SU-DHL-6 (cell line): ENCODE measurements at regions not wholly inside any gene's neighbourhood (a gene's known extent, or its start where the extent isn't known, plus 50 kb on each side); places are given as distances from the start of the nearest gene placed in this dataset.

Experiments
- H2AFZ ChIP-seq: fragments of 200-600 bp; sonication (generic); 2 replicates; pipeline ENCODE4 v1.6.1; 2014; ENCODE audit warnings: low read depth, mild to moderate bottlenecking, moderate library complexity, mixed read lengths, antibody characterized with exemption, low read length; ENCODE audit not compliant: severe bottlenecking
- H3F3A ChIP-seq: fragments of 200-600 bp; shearing (Covaris generic); 2 replicates; pipeline ENCODE4 v1.6.0; 2016; ENCODE audit warnings: antibody characterized with exemption, mild to moderate bottlenecking; ENCODE audit not compliant: insufficient read depth
- H3K27ac ChIP-seq: fragments of 200-600 bp; sonication (generic); 2 replicates; pipeline ENCODE4 v1.5.1; 2016; ENCODE audit warnings: low read depth, mild to moderate bottlenecking, low read length, moderate library complexity, mixed read lengths
- H3K27me3 ChIP-seq: fragments of 200-600 bp; sonication (generic), shearing (Covaris generic); 2 replicates; pipeline ENCODE4 v1.6.0; 2014; ENCODE audit warnings: mild to moderate bottlenecking, low read length
- H3K36me3 ChIP-seq: fragments of 200-600 bp; sonication (generic); 2 replicates; pipeline ENCODE4 v1.6.1; 2014; ENCODE audit warnings: mild to moderate bottlenecking, low read length, mixed read lengths
- H3K4me2 ChIP-seq: fragments of 300-600, 200-600 bp; shearing (Covaris generic), sonication (generic); 2 replicates; pipeline ENCODE4 v1.6.0; 2014; ENCODE audit warnings: low read length, low read depth, mild to moderate bottlenecking; ENCODE audit not compliant: poor library complexity, severe bottlenecking
- H3K4me3 ChIP-seq: fragments of 200-600 bp; sonication (generic); 2 replicates; pipeline ENCODE4 v1.5.1; 2014; ENCODE audit warnings: antibody characterized with exemption, low read length, mild to moderate bottlenecking, mixed read lengths; ENCODE audit not compliant: insufficient read depth, poor library complexity, severe bottlenecking
- H3K79me2 ChIP-seq: fragments of 200-600 bp; sonication (generic); 2 replicates; pipeline ENCODE4 v1.6.1; 2014; ENCODE audit warnings: mild to moderate bottlenecking, low read length, moderate library complexity; ENCODE audit not compliant: insufficient read depth
- H3K9ac ChIP-seq: fragments of 200-600 bp; sonication (generic); 2 replicates; pipeline ENCODE4 v1.7.0; 2014; ENCODE audit warnings: mild to moderate bottlenecking, low read length
- H3K9me2 ChIP-seq: fragments of 200-600 bp; sonication (generic); replicated peaks from 2 replicates; pipeline ENCODE4 v1.6.1; 2014; ENCODE audit warnings: low read length; ENCODE audit not compliant: insufficient read depth
- H3K9me3 ChIP-seq: fragments of 200-600 bp; sonication (generic); 2 replicates; pipeline ENCODE4 v1.6.1; 2014; ENCODE audit warnings: low read length, mixed read lengths; ENCODE audit not compliant: insufficient read depth
- H4K20me1 ChIP-seq: fragments of 200-600 bp; sonication (generic); 2 replicates; pipeline ENCODE4 v1.6.1; 2014; ENCODE audit warnings: low read depth, mild to moderate bottlenecking, antibody characterized with exemption, low read length, moderate library complexity, mixed read lengths
- CTCF ChIP-seq: fragments of 200-600 bp; sonication (generic); IDR thresholded peaks from one replicate; pipeline ENCODE4 v1.5.1; 2017; ENCODE audit warnings: antibody characterized with exemption, mild to moderate bottlenecking, low read length, moderate library complexity; ENCODE audit not compliant: insufficient read depth, poor library complexity, severe bottlenecking
- EZH2phosphoT487 ChIP-seq: fragments of 200-600 bp; sonication (generic), shearing (Covaris generic); conservative IDR thresholded peaks from 2 replicates; pipeline ENCODE4 v1.6.1; 2018; ENCODE audit warnings: mild to moderate bottlenecking, antibody characterized with exemption, low read length, moderate library complexity, mixed read lengths

- no peak overlapping the region for H3K4me2 ChIP-seq
These were observed 54.1 kb upstream of the RGS18 start for GRCh38 chr1:192104128-192104527.

GRCh38 chr1:192104852-192105251 is 53.4 kb upstream of the RGS18 start:
- no peak overlapping the region for H3K27ac ChIP-seq
- H3K27me3 ChIP-seq: no peaks in the 10 kb centered on the region
- no peaks in the 10 kb centered on the region for H3F3A ChIP-seq
- no peak overlapping the region for H3K4me3 ChIP-seq
- no peak overlapping the region for H2AFZ ChIP-seq
- no peaks in the 10 kb centered on the region for H4K20me1 ChIP-seq
- H3K79me2 ChIP-seq: no peaks in the 10 kb centered on the region
- no peaks in the 10 kb centered on the region; the same call in 1 of the 2 replicates for H3K9me3 ChIP-seq
- H3K9ac ChIP-seq: no peak overlapping the region
- TF ChIP-seq CTCF (no peak), EZH2phosphoT487 (no peak)
- H3K36me3 ChIP-seq: no peaks in the 10 kb centered on the region
- no peak overlapping the region for H3K4me2 ChIP-seq
- H3K9me2 ChIP-seq: no peaks in the 10 kb centered on the region

More at GRCh38 chr1:192104128-192104527, 54.1 kb upstream of the RGS18 start:
- Histone ChIP-seq H3K9me2 (no peaks in the 10 kb centered on the region), H3K27me3 (no peaks in the 10 kb centered on the region), H3K9ac (no peak overlapping the region), H3K4me3 (no peak overlapping the region), H3K36me3 (no peaks in the 10 kb centered on the region), H3F3A (no peaks in the 10 kb centered on the region), H2AFZ (no peak overlapping the region), H3K79me2 (no peaks in the 10 kb centered on the region), H3K9me3 (no peaks in the 10 kb centered on the region; the same call in 1 of the 2 replicates), H3K27ac (no peak overlapping the region), H4K20me1 (no peaks in the 10 kb centered on the region)
- TF ChIP-seq CTCF: no peak
- no peak for TF ChIP-seq EZH2phosphoT487

- Histone ChIP-seq H3K27ac (no peak overlapping the region), H3K9ac (no peak overlapping the region), H3K27me3 (no peaks in the 10 kb centered on the region), H4K20me1 (no peaks in the 10 kb centered on the region), H3K36me3 (no peaks in the 10 kb centered on the region), H3K9me3 (no peaks in the 10 kb centered on the region; the same call in 1 of the 2 replicates), H3K4me2 (no peak overlapping the region), H3F3A (no peaks in the 10 kb centered on the region), H3K4me3 (no peak overlapping the region), H3K79me2 (no peaks in the 10 kb centered on the region), H2AFZ (no peak overlapping the region), H3K9me2 (no peaks in the 10 kb centered on the region)
- TF ChIP-seq EZH2phosphoT487 (no peak), CTCF (no peak)
These were observed 50.1 kb upstream of the RGS18 start for GRCh38 chr1:192108161-192108560.
